H1 (cell line): ENCODE measurements at regions not wholly inside any gene's neighbourhood (a gene's known extent, or its start where the extent isn't known, plus 50 kb on each side); places are given as distances from the start of the nearest gene placed in this dataset.

ENCODE experiments used
- CTCF ChIA-PET: fragments of 300-600 bp; sonication (Branson Sonifier 250); formaldehyde crosslinking; loops from one replicate; lab custom pipeline; 2021; ENCODE audit not compliant: partially characterized antibody; lab: Charles Lee
- POLR2A ChIA-PET: fragments of 300-600 bp; sonication (Branson Sonifier 250); formaldehyde crosslinking; loops from one replicate; lab custom pipeline; 2021; ENCODE audit warnings: inconsistent platforms; ENCODE audit not compliant: partially characterized antibody; lab: Charles Lee
- DNase-seq, 2 experiments: peaks; one replicate each; pipeline versions ENCODE4 v3.0.0 to v3.0.0-alpha.2; 2010 to 2022; ENCODE audit warnings: low spot score in 2 of 2, low read depth in 1 of 2, mixed read lengths in 1 of 2
- FAIRE-seq: peaks from 2 replicates; lab custom pipeline; 2011; peaks lifted over from hg19 to GRCh38; lab: Jason Lieb, UNC
- H2AFZ ChIP-seq: 2 replicates; pipeline ENCODE4 v1.8.1; 2012; ENCODE audit warnings: low read length, inconsistent platforms
- H2AK5ac ChIP-seq: 2 replicates; pipeline ENCODE4 v1.6.1; 2013; ENCODE audit warnings: low read depth, low read length
- H2BK120ac ChIP-seq: replicated peaks from 2 replicates; pipeline ENCODE3; 2013; ENCODE audit warnings: low read depth, low read length, inconsistent platforms
- H2BK12ac ChIP-seq: 2 replicates; pipeline ENCODE4 v1.6.1; 2013; ENCODE audit warnings: low read depth, low read length
- H2BK15ac ChIP-seq: 2 replicates; pipeline ENCODE4 v1.6.1; 2013; ENCODE audit warnings: low read length
- H2BK20ac ChIP-seq: 2 replicates; pipeline ENCODE4 v1.6.1; 2013; ENCODE audit warnings: low read length
- H2BK5ac ChIP-seq: 2 replicates; pipeline ENCODE4 v1.6.1; 2013; ENCODE audit warnings: low read depth, low read length
- H3K14ac ChIP-seq: 2 replicates; pipeline ENCODE4 v1.6.1; 2013; ENCODE audit warnings: inconsistent platforms; ENCODE audit not compliant: insufficient read length
- H3K18ac ChIP-seq: 2 replicates; pipeline ENCODE4 v1.6.1; 2013; ENCODE audit warnings: low read length; ENCODE audit errors: extremely low read depth
- H3K23ac ChIP-seq: 2 replicates; pipeline ENCODE4 v1.6.1; 2013; ENCODE audit warnings: inconsistent platforms; ENCODE audit not compliant: insufficient read length
- H3K23me2 ChIP-seq: 2 replicates; pipeline ENCODE4 v1.6.1; 2013; ENCODE audit warnings: low read depth, low read length
- H3K27ac ChIP-seq: 2 replicates; pipeline ENCODE4 v1.6.1; 2011; ENCODE audit warnings: low read depth, low read length, inconsistent platforms
- H3K27me3 ChIP-seq, 4 experiments: replicated peaks in 1 of 4; 1 replicate in 1 of 4; 2 replicates in 3 of 4; pipeline versions ENCODE4 v1.6.1 to v1.8.1; 2011 to 2013; ENCODE audit warnings: low read length in 3 of 4, mild to moderate bottlenecking in 3 of 4, inconsistent platforms in 2 of 4, mixed read lengths in 2 of 4, moderate library complexity in 1 of 4; ENCODE audit not compliant: control insufficient read depth in 3 of 4, insufficient read depth in 3 of 4; ENCODE audit errors: extremely low read depth in 1 of 4
- H3K36me3 ChIP-seq, 4 experiments: 2 replicates each; pipeline versions ENCODE4 v1.6.1 to v1.8.1; 2011 to 2013; ENCODE audit warnings: mild to moderate bottlenecking in 4 of 4, low read length in 3 of 4, moderate library complexity in 2 of 4, control low read depth in 1 of 4, inconsistent platforms in 1 of 4; ENCODE audit not compliant: insufficient read depth in 4 of 4, control insufficient read depth in 2 of 4
- H3K4ac ChIP-seq: replicated peaks from 2 replicates; pipeline ENCODE3; 2013; ENCODE audit warnings: low read length, low read depth, mixed read lengths, inconsistent platforms; ENCODE audit not compliant: insufficient read length
- H3K4me1 ChIP-seq, 4 experiments: replicated peaks in 1 of 4; 1 replicate in 1 of 4; 2 replicates in 3 of 4; pipeline versions ENCODE4 v1.6.1 to v1.8.1; 2011 to 2013; ENCODE audit warnings: low read length in 3 of 4, inconsistent platforms in 2 of 4, mixed read lengths in 1 of 4; ENCODE audit not compliant: insufficient read depth in 4 of 4, control insufficient read depth in 3 of 4
- H3K4me2 ChIP-seq, 2 experiments: 2 replicates each; pipeline versions ENCODE4 v1.6.1 to v1.8.1; 2011 to 2013; ENCODE audit warnings: low read depth in 2 of 2, low read length in 2 of 2, control low read depth in 1 of 2, inconsistent platforms in 1 of 2, mild to moderate bottlenecking in 1 of 2; ENCODE audit not compliant: insufficient read depth in 1 of 2
- H3K4me3 ChIP-seq, 4 experiments: fragments of 200-600, 300-600 bp in 1 of 4; sonication (generic), shearing (Covaris generic), sonication (Bioruptor Twin) in 1 of 4; 2 replicates each; pipeline versions ENCODE4 v1.5.1 to v1.8.1; 2011 to 2016; ENCODE audit warnings: low read length in 4 of 4, low read depth in 3 of 4, control low read depth in 2 of 4, inconsistent platforms in 2 of 4, mild to moderate bottlenecking in 2 of 4, mixed read lengths in 1 of 4, moderate library complexity in 1 of 4; ENCODE audit not compliant: insufficient read depth in 2 of 4; ENCODE audit errors: extremely low read depth in 1 of 4
- H3K56ac ChIP-seq: replicated peaks from 2 replicates; pipeline ENCODE3; 2013; ENCODE audit warnings: low read depth, mild to moderate bottlenecking, mixed read lengths, low read length, inconsistent platforms; ENCODE audit not compliant: insufficient read length
- H3K79me1 ChIP-seq: 2 replicates; pipeline ENCODE4 v1.6.1; 2013; ENCODE audit warnings: low read depth, low read length, control low read depth
- H3K79me2 ChIP-seq, 2 experiments: 2 replicates each; pipeline versions ENCODE4 v1.6.1 to v1.8.1; 2012 to 2013; ENCODE audit warnings: low read length in 2 of 2, mild to moderate bottlenecking in 2 of 2, inconsistent platforms in 1 of 2; ENCODE audit not compliant: insufficient read depth in 2 of 2, control insufficient read depth in 1 of 2
- H3K9ac ChIP-seq, 4 experiments: replicated peaks in 1 of 4; 1 replicate in 1 of 4; 2 replicates in 3 of 4; pipeline versions ENCODE4 v1.6.1 to v1.8.1; 2011 to 2013; ENCODE audit warnings: low read depth in 3 of 4, low read length in 3 of 4, control low read depth in 2 of 4, mild to moderate bottlenecking in 2 of 4, moderate library complexity in 2 of 4, inconsistent platforms in 1 of 4; ENCODE audit errors: extremely low read depth in 1 of 4
- H3K9me3 ChIP-seq, 2 experiments: 2 replicates each; pipeline versions ENCODE4 v1.6.1 to v1.8.1; 2012 to 2013; ENCODE audit warnings: mild to moderate bottlenecking in 2 of 2, moderate library complexity in 2 of 2, control low read depth in 1 of 2, inconsistent platforms in 1 of 2, low read depth in 1 of 2, low read length in 1 of 2, mixed read lengths in 1 of 2; ENCODE audit not compliant: insufficient read depth in 2 of 2
- H4K20me1 ChIP-seq, 2 experiments: replicated peaks in 1 of 2; 2 replicates each; pipeline versions ENCODE3 to v1.8.1; 2011 to 2013; ENCODE audit warnings: inconsistent platforms in 2 of 2, low read length in 2 of 2, mild to moderate bottlenecking in 1 of 2; ENCODE audit not compliant: insufficient read depth in 2 of 2, control insufficient read depth in 1 of 2
- H4K5ac ChIP-seq: 2 replicates; pipeline ENCODE4 v1.6.1; 2013; ENCODE audit warnings: low read length, low read depth, mixed read lengths, inconsistent platforms; ENCODE audit not compliant: insufficient read length
- H4K8ac ChIP-seq: 2 replicates; pipeline ENCODE4 v1.8.0; 2013; ENCODE audit warnings: mild to moderate bottlenecking, moderate library complexity, low read length, inconsistent platforms; ENCODE audit not compliant: insufficient read depth; ENCODE audit errors: extremely low read depth
- H4K91ac ChIP-seq: replicated peaks from 2 replicates; pipeline ENCODE3; 2013; ENCODE audit warnings: low read length, mixed read lengths, inconsistent platforms; ENCODE audit not compliant: insufficient read length
- PHF8 ChIP-seq: fragments of 200-600 bp; sonication (generic); conservative IDR thresholded peaks from 2 replicates; pipeline ENCODE4 v1.7.1; 2012; ENCODE audit warnings: low read depth, mild to moderate bottlenecking, inconsistent platforms, low read length, moderate library complexity
- SP2 ChIP-seq: IDR thresholded peaks from 2 replicates; pipeline ENCODE4 v1.6.1; 2012; ENCODE audit warnings: mild to moderate bottlenecking, low read length, inconsistent platforms
- WGBS, 2 experiments: shearing (Covaris generic) in 1 of 2; methylation state at CpG; one replicate each; pipeline versions ENCODE4 v1.1.6 to v1.1.7; 2013 to 2015; ENCODE audit warnings: low lambda C conversion rate in 2 of 2, mixed read lengths in 2 of 2, inconsistent platforms in 1 of 2, low coverage in 1 of 2, missing lambda C conversion rate in 1 of 2; ENCODE audit not compliant: insufficient replicate concordance in 2 of 2, insufficient coverage in 1 of 2, insufficient read length in 1 of 2; ENCODE audit errors: extremely low coverage in 1 of 2, missing lambda C conversion rate in 1 of 2; 5-methylcytosine and 5-hydroxymethylcytosine counted together

DNA sequence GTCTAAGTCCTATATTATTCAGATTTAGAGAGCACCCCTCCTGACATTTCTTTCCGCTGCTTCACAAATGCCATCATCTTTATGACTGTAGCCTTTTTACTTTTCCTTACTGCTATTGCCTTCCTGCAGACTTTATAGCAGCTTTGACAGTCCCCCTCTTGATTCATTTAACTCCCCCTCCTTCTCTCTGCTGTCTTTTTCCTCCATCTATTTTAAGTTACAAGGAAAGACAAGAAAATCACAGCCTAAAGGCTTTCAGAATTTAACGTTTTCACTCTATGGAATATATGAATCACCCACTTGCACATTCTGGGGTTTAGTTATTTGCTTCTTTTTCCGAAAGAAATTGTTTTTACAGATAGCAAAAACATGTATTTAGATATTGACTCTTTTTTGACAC, 183.4 kb upstream of the SETBP1 start:
- H4K91ac ChIP-seq = no peak overlapping the region
- H3K23ac ChIP-seq = no peak overlapping the region
- no peak overlapping the region for H2BK120ac ChIP-seq
- FAIRE-seq = no peak
- H2AFZ ChIP-seq = no peak overlapping the region
- POLR2A ChIA-PET = no interaction called here
- no peaks in the 10 kb centered on the region for H3K23me2 ChIP-seq
- H3K79me1 ChIP-seq = no peaks in the 10 kb centered on the region
- no peaks in the 10 kb centered on the region for H3K27me3 ChIP-seq
- no peak overlapping the region for H3K18ac ChIP-seq
- no peak for TF ChIP-seq PHF8
- TF ChIP-seq SP2 = no peak
- no peaks in the 10 kb centered on the region for H3K4me1 ChIP-seq
- no peak overlapping the region for H2BK20ac ChIP-seq
- no peak overlapping the region for H3K4ac ChIP-seq
- CTCF ChIA-PET = no interaction called here
- no peaks in the 10 kb centered on the region for H3K79me2 ChIP-seq
- no peak overlapping the region for H3K27ac ChIP-seq
- no peak overlapping the region for H2BK5ac ChIP-seq
- WGBS, 2 experiments = 95% methylated on average over 3 of the region's 3 CpGs; no CpG with 5 or more reads in 1 of the 2 experiments
- no peaks in the 10 kb centered on the region for H3K36me3 ChIP-seq
- H4K20me1 ChIP-seq = no peaks in the 10 kb centered on the region
- no peak overlapping the region for H3K56ac ChIP-seq
- no peak overlapping the region for H3K9ac ChIP-seq
- no peak overlapping the region for H4K5ac ChIP-seq
- no peak overlapping the region for H4K8ac ChIP-seq
- DNase-seq = no peak
- no peak overlapping the region for H2AK5ac ChIP-seq
- no peak overlapping the region for H3K14ac ChIP-seq
- no peak overlapping the region for H2BK12ac ChIP-seq
- H3K4me2 ChIP-seq = no peak overlapping the region
- H3K4me3 ChIP-seq = no peak overlapping the region
- H3K9me3 ChIP-seq = no peaks in the 10 kb centered on the region
- no peak overlapping the region for H2BK15ac ChIP-seq
